HG02973 (cell line): ENCODE measurements at regions not wholly inside any gene's neighbourhood (a gene's known extent, or its start where the extent isn't known, plus 50 kb on each side); places are given as distances from the start of the nearest gene placed in this dataset.
"Not testable (repeated sequence)": the region's sequence is repeated elsewhere in the genome, so short reads cannot be mapped to it uniquely, and the experiment has no call there.

Experiments used
- ATAC-seq: cut with Tn5 transposase; IDR thresholded peaks from one replicate; pipeline ENCODE4 v1.9.1; 2021; ENCODE audit warnings: moderate library complexity; ENCODE audit not compliant: unreplicated experiment

- ATAC-seq: no peak
Measured at GRCh38 chr4:143819029-143819428, 86.3 kb downstream of the GYPE start.

DNA sequence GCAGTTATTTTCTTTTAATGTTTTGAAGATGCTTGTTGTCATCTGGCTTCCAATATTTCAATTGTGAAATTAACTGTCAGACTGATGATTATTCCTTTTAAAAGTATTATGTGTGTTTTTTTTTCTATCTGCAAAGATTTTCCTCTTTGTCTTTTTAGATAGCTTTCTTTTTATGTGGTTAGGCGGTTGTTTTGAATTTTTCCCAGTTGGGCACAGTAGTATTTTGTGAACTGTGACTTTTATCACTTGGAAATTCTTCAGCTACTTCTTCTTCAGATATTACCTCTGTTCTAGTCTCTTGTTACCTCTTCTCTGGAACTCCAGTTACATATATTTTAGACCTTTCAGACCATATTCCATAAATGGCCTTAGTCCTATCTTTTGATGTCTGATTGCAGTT, 87.5 kb downstream of the GYPE start:
- ATAC-seq: not testable (repeated sequence)

DNA sequence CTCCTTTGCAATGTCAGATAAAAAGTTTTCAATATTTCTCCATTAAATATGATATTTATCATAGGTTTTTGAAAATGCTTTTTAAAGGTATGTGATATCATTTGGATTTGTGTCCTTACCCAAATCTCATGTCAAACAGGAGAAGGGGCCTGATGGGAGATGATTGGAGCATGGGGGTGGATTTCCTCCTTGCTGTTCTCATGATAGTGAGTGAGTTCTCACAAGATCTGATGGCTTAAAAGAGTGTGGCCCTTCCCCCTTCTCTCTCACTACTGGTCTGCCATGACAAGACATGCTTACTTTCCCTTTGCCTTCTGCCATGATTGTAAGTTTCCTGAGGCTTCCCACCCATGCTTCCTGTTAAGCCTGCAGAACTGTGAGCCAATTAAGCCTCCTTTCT, 90.0 kb downstream of the GYPE start:
- ATAC-seq: not testable (repeated sequence)

GRCh38 chr4:143813431-143814154, 91.8 kb downstream of the GYPE start:
- ATAC-seq: not testable (repeated sequence)

- not testable (repeated sequence) for ATAC-seq
Measured at GRCh38 chr4:143791693-143792092, 91.2 kb upstream of the FREM3 start.

DNA sequence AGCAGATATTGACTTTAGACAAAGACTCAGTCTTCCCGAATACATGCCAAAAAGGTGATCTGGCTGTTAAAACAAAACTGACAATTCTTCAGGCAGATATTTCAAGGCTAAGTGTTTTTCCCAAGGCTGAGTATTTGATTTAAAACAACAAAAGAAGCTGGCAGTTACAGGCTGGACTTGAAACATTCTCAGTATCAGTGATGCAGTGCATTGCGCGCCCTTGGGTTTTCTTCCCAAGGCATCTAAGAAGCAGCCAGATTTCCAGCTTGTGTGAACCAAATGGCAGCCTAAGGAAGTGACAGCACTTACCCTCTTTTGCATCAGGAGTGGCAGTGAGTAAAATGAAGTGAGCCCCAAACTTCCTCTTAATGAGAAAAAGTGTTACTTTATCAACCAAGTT, 90.0 kb upstream of the FREM3 start:
- ATAC-seq: not testable (repeated sequence)

- ATAC-seq: not testable (repeated sequence)
Measured at GRCh38 chr4:143789618-143790017, 89.1 kb upstream of the FREM3 start.

DNA sequence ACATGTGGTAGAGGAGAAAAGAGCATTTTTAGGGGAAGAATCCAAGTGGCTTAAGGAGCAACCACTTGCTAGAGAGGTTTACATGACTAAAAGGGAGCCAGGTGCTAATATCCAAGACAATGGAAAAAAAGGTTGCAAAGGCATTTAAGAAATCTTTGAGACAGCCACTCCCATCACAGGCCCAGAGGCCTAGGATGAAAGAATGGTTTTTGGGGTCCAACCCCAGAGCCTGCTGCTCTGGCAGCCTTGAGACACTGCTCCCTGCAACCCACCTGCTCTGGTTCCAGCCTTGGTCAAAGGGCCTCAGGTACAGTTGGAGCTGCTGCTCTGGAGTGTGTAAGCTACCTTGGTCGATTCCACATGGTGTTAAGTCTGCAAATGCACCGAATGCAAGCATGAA, 84.1 kb upstream of the FREM3 start:
- ATAC-seq: no peak

DNA sequence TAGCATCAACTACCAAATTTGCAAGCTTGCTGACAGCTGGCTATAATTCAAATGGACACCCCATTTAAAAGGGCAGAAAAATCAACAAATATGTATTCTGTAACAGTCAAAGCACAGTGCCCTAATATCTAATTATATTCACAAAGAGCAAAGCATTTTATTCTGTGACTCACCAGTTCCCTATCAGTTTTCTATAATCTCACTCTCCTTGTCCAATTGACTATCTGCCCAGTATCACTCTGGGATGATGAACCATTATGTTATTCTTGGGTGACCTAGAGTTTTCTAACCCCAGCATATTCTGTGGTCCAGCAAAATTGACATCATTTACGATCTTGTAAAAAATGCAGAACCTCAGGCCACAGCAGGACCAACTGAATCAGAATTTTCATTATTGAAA, 82.0 kb upstream of the FREM3 start:
- no peak for ATAC-seq

DNA sequence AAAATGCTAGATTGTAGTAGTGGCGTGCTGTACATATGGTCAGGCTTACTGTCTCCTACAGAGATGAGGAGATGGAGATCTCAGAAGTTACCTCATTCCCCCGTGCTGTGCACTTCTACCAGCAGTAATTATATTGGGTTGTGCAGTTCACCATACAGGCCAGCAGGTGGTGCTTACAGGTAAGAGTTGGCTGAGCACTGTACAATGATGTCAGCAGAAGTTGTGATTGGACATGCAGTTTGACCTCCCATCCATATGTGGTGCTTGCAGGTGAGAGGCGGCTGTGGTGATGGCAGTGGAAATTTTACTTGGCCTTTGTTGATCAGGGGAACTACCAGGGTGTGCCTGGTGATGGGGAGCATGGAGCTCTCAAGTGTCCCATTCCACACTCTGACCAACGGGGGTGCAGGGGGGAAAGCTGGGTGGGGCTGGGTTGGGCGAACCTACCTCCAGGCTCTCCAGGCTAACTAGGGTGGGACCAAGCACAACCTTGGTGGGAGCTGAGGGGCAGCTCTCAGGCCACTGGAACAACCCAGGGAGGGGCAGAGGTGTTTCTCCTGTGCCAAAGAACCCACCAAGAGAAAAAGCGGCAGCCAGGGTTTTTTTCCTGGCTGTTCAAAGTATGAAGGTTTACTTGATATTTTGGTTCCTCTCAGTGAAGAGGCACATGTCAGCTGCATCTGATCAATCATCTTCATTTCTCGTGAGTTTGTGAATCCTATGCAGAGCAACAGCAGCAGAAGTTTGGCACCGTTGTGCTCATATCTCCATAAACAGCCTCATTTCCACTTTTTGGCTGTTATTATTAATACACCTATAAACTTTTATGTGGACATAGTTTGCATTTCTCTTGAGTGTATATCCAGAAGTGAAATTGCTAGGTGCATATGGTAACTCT, 73.8 kb upstream of the FREM3 start:
- ATAC-seq: peak; percentile 100

- no peak for ATAC-seq
Measured at GRCh38 chr4:143771269-143771668, 70.8 kb upstream of the FREM3 start.

DNA sequence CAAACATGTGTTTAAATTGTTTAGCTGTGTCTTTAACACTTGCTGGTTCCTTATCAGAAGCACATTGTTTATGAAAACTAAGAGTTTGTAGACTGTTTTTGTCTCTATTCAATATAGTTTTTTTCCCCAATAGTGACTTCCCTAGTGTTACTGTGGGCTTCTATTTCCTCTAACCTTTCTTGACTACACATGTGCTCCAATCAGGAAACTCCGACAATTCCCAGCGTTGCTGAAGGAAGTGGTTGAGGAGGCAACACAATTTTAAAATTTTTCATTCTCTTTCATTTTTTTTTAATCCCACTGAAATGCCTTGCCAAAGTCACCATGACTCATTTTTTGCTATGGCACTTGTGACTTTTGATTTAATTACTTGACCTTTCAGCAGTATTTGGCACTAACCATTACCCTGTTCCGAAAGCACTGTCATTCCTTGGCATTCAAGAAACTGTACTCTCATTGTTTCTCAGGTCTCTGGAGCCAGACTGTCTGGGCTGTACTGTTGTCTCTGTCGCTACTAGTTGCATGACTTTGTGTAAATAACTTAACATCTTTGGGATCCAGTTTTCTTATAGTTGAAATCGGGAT, 67.6 kb upstream of the FREM3 start:
- no peak for ATAC-seq

GRCh38 chr4:143763587-143763986, 63.1 kb upstream of the FREM3 start:
- no peak for ATAC-seq

DNA sequence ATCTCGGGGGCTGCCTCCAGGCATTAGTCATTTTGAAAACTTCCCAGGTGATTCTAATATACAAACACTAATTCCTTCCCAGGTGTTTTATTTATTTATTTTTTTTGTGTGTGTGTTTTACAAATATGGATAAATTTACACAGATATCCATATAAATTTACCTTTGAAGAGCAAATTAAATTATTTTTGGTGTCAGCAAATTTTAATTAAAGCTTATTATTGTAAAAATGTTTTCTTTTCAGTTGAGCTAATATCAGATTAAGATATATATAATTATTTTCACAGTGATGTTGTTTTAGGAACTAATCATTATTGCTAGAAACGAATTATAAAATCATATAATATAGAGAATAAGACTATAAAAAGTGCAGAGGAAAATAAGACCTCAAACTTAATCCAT, 62.0 kb upstream of the FREM3 start:
- ATAC-seq: no peak
